ENCODE measurements at regions not wholly inside any gene's neighbourhood (a gene's known extent, or its start where the extent isn't known, plus 50 kb on each side); places are given as distances from the start of the nearest gene placed in this dataset.

DNA sequence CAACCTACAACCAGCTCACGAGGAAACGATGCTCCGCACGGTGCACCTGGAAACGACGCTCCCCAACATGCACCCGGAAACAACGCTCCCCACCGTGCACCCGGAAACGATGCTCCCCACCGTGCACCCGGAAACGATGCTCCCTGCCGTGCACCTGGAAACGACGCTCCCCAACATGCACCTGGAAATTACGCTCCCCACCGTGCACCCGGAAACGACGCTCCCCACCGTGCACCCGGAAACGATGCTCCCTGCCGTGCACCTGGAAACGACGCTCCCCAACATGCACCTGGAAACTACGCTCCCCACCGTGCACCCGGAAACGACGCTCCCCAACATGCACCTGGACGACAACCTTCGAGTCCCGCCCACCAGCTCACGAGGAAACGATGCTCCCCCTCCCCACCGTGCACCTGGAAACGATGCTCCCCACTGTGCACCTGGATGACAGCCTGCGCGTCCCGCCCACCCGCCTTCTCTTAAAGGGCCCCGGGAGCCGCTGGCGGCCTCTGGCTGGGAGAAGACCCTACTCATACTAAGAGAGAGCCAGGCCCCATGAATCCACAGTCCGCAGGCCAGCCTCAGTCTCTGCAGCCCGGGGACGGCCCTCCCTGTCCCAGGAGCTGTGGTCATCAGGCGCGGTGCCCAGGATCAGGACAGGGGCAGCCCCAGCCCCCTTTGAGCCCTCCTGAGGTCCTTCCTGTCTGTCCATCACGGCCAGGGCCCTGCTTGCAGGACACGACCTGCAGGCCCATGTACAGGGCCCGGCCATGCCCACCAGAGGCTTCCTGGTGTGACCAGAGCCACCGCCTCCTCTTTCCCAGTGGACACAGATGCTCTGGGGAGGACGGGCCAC lies 98.3 kb downstream of the PDGFA start:
- TF ChIP-seq POLR2A (IDR thresholded peaks at IDR 0.05) = no peak
- TF ChIP-seq, protein P1, sequence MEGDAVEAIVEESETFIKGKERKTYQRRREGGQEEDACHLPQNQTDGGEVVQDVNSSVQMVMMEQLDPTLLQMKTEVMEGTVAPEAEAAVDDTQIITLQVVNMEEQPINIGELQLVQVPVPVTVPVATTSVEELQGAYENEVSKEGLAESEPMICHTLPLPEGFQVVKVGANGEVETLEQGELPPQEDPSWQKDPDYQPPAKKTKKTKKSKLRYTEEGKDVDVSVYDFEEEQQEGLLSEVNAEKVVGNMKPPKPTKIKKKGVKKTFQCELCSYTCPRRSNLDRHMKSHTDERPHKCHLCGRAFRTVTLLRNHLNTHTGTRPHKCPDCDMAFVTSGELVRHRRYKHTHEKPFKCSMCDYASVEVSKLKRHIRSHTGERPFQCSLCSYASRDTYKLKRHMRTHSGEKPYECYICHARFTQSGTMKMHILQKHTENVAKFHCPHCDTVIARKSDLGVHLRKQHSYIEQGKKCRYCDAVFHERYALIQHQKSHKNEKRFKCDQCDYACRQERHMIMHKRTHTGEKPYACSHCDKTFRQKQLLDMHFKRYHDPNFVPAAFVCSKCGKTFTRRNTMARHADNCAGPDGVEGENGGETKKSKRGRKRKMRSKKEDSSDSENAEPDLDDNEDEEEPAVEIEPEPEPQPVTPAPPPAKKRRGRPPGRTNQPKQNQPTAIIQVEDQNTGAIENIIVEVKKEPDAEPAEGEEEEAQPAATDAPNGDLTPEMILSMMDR (IDR thresholded peaks at IDR 0.05) = no peak

All from heart left ventricle (tissue), 13 donors.